ENCODE measurements at regions not wholly inside any gene's neighbourhood (a gene's known extent, or its start where the extent isn't known, plus 50 kb on each side); places are given as distances from the start of the nearest gene placed in this dataset.

GRCh38 chr12:118682656-118683055 is 298.7 kb upstream of the SRRM4 start:
- TF ChIP-seq CTCF (IDR thresholded peaks at IDR 0.05) (no peak), POLR2A (IDR thresholded peaks at IDR 0.05) (no peak)

Data from thyroid gland (tissue), 4 donors.